HG03103 (cell line): ENCODE measurements at regions not wholly inside any gene's neighbourhood (a gene's known extent, or its start where the extent isn't known, plus 50 kb on each side); places are given as distances from the start of the nearest gene placed in this dataset.

Source experiments
- ATAC-seq: cut with Tn5 transposase; IDR thresholded peaks from one replicate; pipeline ENCODE4 v1.9.1; 2021; ENCODE audit warnings: low read depth; ENCODE audit not compliant: unreplicated experiment

DNA sequence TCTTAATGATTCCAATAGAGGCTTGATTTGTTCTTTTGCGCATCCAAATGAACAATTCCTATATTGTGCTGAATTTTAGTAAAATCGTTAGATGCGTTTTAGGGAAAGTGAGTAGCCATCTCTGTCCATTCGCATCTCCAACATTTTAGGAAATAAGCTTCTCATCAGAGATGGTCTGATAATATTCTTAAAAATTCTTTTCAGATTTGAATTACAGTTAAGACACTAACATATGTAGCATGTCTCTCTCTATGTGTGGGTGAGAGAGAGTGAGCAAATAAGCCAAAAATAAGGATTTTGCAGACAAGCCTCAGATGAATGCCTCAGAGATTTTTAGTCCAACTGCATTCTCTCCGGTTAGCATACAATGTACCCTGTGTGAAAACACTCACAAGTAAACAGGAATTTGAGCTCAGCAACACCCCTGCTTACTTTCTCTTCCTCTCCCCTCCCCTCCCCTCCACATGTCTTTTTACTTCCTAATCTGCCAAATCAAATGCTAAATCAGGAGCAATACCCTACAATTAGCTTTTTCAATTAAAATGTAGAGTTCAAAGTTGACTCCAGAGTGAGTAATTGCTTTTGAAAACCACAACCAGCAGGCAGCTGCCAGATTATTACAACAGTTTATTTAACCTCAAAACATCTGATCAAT is 354.4 kb downstream of the CRPPA start:
- no peak for ATAC-seq

DNA sequence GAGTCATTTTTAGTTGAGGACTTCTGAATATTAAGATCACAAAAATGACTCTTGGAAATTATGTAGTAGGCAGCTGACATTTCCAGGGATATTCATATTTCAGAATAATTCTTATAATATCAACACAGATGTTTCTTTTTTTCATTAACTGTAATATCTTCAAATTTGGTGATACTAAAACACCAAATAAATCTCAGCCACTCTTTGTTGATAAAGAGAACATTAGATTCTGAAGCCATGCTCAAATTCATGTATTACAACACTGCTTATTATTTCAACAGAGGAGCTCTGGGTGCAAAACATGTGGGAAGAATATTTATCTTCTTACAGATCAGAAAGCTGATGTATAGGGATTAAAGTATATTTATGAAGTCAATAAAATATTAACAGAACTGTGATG is 355.4 kb downstream of the CRPPA start:
- ATAC-seq: no peak

DNA sequence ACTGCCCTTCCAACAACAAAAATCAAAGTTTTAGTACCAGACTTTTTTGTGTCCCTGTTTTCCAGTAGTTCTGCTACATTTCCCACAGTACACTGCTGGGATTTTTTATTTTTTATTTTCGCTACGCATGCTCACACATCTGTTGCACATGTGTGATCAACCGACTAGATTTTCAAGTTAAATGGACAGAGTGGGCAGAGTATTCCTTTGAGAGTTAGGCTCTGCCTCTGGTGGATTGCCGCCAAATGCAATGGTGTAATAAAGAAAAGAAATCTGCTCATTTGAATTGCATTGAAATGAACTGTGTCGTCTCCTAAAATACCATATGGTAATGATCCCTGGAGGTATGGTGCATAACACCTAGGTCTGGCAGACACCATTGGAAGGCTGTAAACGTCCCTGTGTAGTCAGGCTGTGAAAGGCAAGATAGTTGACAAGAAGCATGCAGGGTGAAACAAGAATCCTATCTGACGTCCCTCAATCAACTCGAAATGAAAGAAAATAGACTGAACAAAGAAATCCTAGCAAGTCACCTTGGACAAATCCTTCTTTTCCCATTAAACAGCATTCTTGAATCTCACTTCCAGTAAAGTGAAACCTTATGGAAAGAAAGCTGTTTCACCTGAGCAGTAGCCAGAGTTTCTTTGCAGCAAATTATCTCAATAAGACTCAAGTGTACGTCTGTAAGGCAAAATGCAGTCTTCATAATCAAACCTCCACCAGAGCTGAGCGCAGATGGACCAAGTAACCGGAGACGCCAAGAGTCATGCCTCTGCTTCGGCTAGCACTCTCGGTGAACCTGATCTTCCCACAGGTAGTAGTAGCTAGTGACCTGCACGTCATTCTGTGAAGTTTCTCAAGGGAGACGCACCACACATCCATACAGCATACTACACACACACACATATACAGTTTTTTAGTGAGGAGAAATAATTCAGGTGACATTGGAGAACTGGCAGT is 357.3 kb downstream of the CRPPA start:
- no peak for ATAC-seq

DNA sequence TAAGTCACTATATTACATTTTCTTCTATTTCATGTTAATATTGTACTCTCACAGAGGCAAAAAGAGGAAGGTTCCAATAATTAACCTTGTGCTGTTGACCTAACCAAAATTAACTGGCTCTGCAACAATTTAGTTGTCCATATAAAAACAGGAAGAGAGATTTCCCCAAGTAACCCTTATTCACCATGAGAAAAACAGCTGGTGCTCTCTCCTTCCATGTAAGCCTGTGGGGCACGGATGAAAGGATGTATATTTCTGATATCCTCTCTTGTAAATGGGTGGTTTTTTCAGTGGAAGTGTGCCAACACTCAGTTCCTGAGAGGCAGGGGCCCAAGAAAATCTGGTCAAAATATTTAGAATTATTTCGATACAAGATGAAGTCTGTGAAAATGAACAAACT is 358.1 kb downstream of the CRPPA start:
- ATAC-seq: no peak

DNA sequence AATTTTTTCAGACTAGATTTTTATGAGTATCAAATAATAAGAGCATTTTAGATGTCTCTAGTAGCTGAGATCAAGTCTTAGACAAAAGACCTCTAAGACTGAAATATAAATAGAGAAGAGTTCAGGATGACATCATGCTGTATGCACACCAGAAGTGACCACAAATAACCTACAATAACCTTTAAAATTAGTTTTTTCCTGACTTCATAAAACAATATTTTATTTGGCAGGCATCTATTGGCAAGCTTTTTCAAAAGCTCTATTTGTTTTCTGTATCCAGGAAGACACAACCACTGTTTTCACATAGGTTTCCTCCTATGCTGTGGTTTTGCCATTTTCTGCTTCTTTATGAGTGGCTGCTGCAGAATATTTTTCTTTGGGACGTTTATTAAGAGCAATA is 359.1 kb downstream of the CRPPA start:
- ATAC-seq: no peak

DNA sequence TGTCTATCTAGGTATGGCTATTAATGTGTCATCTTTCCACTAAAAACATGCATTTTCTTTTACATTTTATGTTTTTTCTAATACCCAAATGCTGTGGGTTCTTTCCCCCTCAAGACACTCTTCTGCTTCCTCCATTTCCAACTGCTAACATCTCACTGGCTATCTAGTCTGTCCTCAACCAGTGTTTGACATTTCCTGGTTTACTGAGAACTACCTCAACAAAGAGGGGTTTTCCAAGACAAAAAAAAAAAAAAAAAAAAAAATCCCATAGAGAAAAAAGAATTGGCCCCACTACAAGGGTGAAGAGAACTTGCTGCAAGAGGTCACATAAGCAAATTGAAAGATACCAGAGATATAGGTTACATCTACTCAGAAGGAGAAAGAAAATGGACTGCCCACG is 359.7 kb downstream of the CRPPA start:
- ATAC-seq: no peak

DNA sequence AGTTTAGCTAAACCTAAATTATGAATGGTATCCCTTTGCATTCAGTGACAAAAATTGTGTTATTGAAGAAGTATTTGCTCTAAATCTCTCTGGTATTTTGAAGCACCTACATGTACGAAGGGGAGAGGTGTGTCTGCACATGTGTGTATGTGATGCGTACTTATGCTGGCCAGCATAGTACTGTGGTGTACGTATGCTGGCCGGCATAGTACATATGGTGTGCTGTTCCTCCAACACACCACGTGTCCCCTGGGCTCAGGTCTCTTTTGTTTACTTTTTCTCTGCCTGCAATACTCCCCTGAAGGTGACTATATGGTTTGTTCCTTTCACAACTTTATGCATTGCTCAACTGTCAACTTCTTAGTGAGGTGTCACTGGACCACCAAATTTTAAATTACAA is 360.3 kb downstream of the CRPPA start:
- ATAC-seq: no peak

DNA sequence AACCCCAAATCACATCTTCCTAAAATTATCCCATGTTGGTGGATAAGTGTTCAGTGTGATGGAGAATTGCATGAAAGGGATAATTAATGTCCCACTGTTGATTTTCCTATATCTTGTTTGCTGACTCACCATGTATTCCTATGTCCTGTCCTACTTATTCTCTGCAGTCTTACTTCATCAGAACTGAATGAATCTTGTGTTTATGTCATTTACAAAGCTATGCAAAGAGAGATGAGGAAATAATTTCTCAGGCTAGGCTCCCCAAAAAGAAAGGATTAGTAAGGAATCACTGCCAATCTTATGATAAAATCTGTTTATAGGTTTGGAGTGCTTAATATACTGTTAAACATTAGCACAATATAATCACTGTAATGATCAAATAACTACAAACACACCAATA is 360.8 kb downstream of the CRPPA start:
- no peak for ATAC-seq

DNA sequence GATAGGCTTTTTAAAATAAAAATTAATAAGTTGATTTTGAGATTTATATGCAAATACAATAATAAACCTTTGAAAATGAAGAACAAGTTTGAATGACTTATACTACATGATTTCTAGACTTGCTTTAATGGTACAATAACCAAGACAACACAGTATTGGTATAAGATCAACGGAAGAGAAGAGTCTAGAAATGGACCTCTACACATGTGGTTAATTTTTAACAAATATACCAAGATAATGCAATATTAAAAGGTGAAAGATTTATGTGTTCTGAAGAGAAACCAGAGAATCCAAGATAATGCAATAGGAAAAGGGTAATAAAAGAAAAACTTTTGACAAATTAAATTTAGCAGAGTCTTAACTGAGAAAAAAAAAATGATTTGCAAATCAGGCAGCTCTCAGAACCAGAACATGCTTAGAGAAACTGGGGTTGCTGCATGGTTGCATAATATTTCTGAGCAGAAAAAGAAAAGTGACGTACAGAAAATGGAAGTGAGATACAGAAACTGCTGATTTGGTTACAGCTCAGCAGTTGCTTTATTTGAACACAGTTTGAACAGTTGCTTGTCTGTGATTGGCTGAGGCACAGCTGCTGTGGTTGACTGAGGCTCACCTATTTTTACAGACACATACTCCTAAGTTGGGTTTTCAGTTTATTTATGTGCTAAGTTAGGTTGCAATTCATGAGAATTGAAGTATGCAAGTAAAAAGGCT is 365.9 kb downstream of the CRPPA start:
- peak; percentile 84 for ATAC-seq

DNA sequence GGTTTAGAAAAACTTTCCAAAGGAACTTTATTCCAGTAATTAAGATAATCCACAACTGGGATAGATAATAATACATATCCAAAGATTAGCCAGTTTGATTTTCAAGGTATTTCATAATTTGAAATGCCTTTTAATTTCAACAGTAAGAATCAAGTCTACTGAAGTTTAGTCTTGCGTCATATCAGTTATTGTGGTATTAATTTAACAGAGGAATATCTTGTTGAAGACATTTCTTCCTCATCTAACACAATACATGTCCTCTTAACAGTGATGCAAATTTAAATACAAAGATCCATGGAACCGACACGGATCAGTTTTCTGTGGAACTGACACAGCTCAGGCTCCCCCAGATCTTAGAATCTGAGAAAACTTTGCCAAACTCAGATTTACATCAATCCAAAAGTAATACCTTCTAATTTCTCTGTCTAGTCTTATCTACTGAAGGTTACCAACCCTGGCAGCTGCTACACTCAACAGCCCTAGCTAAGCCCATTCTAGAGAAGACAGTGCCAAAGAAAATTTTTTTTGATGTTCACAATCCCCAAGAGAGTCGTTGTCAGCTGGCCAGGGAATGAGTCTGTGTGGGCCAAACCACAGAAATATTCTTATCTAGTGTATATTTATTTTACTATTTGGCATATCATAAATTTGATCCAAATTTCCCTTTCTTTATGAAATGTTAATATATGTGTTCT is 365.2 kb upstream of the MEOX2 start:
- ATAC-seq: no peak

DNA sequence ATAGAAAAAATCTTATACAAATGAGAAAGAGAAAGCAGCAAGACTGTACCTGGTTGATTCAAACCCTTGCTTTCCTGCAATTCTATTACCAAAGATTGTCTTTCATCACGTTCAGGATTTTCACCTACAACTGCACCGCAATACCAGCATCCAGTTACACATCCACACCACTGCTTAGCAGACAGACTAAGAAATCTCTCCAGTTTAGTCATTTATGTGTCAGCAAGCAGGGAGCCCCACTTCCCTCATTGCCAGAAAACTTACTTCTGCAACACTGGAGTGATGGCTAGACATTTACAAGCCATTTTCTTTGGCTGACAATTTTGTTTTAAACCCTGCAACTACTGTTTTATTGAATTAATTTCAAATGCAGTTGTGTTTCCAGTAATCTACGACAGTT is 359.6 kb upstream of the MEOX2 start:
- no peak for ATAC-seq

DNA sequence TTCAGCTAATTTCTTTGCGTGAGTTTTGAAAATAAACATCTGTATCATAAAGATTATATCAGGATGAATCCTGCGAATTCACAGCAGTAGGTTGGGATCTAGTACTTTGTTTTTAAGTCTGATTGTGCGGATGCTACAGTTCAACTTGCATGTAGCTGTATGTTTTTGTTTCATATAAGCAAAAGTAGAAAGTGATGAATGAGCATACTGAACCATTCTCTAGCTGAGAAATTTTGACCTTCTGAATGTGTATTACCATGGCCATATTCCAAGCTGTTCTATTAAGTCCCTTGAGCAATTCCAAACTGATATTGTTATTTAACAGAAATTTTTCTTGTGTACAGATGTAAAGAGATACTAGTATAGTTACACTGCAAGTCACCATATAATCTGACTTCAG is 358.8 kb upstream of the MEOX2 start:
- ATAC-seq: no peak

DNA sequence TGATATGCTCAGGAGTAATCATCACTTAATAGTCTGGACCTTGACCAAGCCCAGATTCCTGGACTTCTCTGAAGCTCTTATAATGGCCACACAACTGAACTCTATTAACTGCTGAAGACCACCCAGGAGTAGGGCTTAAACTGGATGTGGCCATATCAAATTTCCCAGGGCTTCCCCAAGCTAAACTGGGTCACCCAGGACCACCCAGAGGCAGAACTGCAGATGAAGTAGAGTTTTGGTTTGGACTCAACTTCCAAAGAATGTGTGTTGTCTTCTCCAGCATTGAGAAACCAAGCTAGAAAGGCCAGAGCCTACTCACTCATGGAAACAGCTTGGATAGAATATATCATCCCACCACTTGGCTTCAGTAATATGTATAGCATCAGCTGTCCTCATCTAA is 358.2 kb upstream of the MEOX2 start:
- ATAC-seq: no peak

DNA sequence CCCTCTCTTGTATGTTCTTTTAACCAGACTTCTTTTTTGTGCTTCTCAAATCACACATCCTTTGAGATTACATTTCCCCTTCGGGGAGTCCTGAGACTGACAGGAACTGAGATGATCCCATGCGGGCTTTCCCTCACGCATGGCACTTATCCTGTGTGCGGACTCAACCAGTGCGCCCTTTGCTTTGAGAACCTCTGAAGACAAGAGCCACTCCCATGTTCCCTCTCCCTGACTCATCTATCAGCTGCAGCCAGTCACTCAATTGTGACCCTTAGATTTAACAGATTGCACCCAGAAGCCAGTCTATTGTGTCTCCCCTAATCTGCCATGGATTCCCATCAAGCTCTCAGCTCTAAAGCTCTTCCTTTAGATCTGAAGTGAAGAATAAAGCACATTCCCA is 353.9 kb upstream of the MEOX2 start:
- ATAC-seq: no peak

DNA sequence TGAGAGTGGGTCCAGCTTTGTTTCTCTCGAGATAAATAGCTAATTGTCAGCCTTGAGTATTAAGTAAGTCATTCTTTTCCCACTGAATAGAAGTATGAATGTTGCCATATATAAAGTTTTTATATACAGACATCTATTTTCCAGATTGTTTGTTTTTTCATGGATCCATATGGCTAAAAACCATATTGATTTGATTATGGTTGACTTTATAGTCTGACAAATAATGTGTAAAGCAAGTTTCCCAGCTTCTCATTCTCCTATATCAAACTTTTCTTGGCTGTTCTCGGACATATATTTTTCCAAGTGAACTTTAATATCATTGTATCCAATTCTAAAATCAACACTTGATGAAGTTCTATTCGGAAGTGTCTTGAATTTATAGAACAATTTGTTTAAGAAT is 352.4 kb upstream of the MEOX2 start:
- ATAC-seq: no peak

DNA sequence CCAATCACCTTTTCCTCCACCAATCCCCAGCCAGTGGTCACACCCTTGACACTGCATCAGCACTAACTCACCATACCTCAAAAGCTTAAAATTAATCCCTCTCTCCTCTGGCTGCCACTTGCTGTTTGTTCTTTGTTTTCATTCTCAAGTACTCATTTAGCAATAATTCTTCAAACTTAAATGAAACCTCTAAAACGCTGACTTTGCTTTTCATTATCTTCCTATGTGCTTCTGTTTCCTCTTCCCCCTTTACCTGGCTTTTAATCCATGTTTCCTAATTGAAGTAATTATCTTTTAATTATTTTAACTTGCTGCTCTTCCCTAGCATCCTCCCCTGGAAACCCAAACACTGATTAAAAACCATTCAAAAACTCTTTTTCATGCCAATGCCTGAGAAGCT is 348.9 kb upstream of the MEOX2 start:
- no peak for ATAC-seq

DNA sequence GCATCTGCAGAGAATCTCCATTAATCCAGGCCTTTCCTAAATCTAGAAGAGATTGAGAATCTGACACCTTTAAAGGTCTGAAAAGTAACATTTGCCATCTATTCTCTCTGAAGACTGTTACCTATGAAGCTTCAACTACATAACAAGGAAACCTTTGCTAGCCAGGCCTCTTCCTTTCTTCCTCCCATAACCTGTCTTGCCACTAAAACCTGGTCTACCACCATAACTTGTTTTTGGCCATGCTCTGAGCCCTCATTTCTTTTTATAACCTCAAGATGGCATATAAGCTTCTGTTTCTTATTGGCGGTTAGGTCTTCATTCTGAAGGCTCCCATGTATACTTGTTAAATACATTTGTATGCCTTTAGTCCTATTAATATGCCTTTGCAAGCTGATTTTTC is 348.4 kb upstream of the MEOX2 start:
- no peak for ATAC-seq

DNA sequence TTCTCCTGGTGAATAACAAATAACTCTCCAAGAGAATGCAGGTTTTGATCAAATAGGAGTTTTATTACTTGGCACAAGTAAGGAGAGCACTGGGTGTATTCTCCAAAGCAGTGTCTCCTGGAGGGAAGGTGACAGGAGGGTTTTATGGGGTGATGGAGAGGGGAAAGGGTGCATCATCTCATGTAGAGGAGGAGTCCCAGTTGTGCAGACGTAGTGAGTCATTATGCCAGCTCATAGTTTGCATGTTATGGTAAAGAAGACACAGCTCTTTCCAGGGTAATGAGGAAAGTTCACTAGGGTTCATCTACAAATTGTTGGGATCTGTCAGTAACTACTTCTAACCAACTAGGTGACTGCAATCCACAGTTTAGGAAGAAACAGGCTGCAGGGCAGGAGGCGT is 347.9 kb upstream of the MEOX2 start:
- ATAC-seq: no peak

DNA sequence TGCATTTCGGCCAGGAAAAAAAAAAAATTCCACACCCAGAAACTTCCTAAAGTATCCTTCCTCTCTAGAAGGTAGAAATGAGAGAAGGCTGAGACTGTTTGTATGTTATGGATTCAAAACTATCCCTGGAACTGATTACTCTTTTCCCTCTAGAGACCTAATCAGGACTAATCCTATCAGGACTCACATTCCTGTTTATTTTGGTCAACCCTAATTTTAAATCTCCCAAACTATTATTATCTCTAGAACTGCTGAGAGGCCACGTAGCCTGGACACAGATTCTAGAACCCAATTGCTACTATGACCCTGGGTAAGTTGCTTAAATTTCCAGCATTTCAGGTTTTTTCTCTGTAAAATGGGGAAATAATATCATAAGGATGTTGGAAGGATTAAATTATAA is 346.8 kb upstream of the MEOX2 start:
- ATAC-seq: no peak

DNA sequence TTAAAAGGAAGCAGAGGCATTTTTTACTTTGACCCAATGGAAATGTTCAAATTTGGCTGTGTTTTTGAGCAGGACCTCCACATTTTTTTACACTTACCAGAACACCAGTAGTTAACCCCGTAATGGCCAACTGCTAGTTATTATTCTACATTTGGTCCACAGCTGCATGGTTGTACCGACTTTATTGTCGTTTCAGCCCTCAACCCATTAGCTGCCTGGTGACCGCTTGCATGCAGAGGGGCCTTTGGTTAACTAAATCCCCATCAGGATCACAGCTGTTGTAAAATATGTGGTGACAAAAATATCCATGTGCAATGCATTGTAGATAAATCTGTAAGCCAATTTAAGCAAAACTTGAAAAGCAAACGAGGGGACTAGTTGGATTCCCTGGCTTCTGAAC is 342.2 kb upstream of the MEOX2 start:
- ATAC-seq: no peak

DNA sequence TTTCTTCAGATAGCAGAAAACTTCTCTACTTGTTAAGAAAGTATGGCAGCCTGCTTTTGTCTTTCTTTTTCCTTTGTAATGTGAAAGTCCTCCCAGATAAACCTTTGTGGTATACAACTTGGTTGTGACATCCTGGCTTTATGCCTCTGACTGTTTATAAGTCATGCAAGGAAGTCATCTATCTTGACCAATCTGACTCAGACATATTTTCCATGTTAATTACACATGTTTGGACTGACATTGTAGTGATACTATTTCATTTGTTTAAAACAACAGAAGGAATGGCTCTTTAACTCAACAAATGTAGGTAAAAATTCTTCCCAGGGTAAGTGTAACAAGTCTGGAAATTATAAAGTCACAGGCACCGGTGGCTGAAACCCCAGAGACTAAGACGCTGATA is 341.6 kb upstream of the MEOX2 start:
- no peak for ATAC-seq
